ENCODE measurements at regions not wholly inside any gene's neighbourhood (a gene's known extent, or its start where the extent isn't known, plus 50 kb on each side); places are given as distances from the start of the nearest gene placed in this dataset.
"Not testable (repeated sequence)": the region's sequence is repeated elsewhere in the genome, so short reads cannot be mapped to it uniquely, and the experiment has no call there.

- H3K9me3 ChIP-seq (ENCODE audit: control insufficient read depth, low read length); H3K27ac ChIP-seq (ENCODE audit: low read depth, low read length, severe bottlenecking); H3K36me3 ChIP-seq (ENCODE audit: control insufficient read depth, insufficient read depth, low read length); H3K4me1 ChIP-seq (ENCODE audit: control insufficient read depth, insufficient read depth, low read length, poor library complexity, severe bottlenecking): not testable (repeated sequence)
- H3K4me3 ChIP-seq (ENCODE audit: extremely low read depth, insufficient read depth, low read length, poor library complexity, severe bottlenecking) = peak overlapping the region; percentile 11
- WGBS, 2 experiments (ENCODE audit: insufficient coverage in 2 of 2) = no CpG with 5 or more reads among the region's 68 CpGs
Measured at GRCh38 chr5:21341203-21341947, 1353.4 kb upstream of the CDH18 start.

GRCh38 chr5:21340233-21340632, 1352.2 kb upstream of the CDH18 start:
- not testable (repeated sequence) for H3K4me3 ChIP-seq (ENCODE audit: extremely low read depth, insufficient read depth, low read length, poor library complexity, severe bottlenecking); H3K27ac ChIP-seq (ENCODE audit: low read depth, low read length, severe bottlenecking); H3K9me3 ChIP-seq (ENCODE audit: control insufficient read depth, low read length); H3K4me1 ChIP-seq (ENCODE audit: control insufficient read depth, insufficient read depth, low read length, poor library complexity, severe bottlenecking); H3K36me3 ChIP-seq (ENCODE audit: control insufficient read depth, insufficient read depth, low read length)
- 83% methylated on average over 2 of the region's 3 CpGs; no CpG with 5 or more reads in 1 of the 2 experiments for WGBS, 2 experiments (ENCODE audit: insufficient coverage in 2 of 2)

GRCh38 chr5:21336478-21336877, 1348.5 kb upstream of the CDH18 start:
- H3K4me1 ChIP-seq (ENCODE audit: control insufficient read depth, insufficient read depth, low read length, poor library complexity, severe bottlenecking); H3K4me3 ChIP-seq (ENCODE audit: extremely low read depth, insufficient read depth, low read length, poor library complexity, severe bottlenecking); H3K27ac ChIP-seq (ENCODE audit: low read depth, low read length, severe bottlenecking); H3K36me3 ChIP-seq (ENCODE audit: control insufficient read depth, insufficient read depth, low read length); H3K9me3 ChIP-seq (ENCODE audit: control insufficient read depth, low read length): not testable (repeated sequence)
- no CpG with 5 or more reads among the region's 1 CpG for WGBS, 2 experiments (ENCODE audit: insufficient coverage in 2 of 2)

GRCh38 chr5:21315376-21315775, 1327.4 kb upstream of the CDH18 start:
- WGBS, 2 experiments (ENCODE audit: insufficient coverage in 2 of 2) = 67 to 100% methylated on average over 2 of the region's 3 CpGs
- not testable (repeated sequence) for H3K9me3 ChIP-seq (ENCODE audit: control insufficient read depth, low read length); H3K27ac ChIP-seq (ENCODE audit: low read depth, low read length, severe bottlenecking)

GRCh38 chr5:21301205-21301604, 1313.2 kb upstream of the CDH18 start:
- H3K9me3 ChIP-seq (ENCODE audit: control insufficient read depth, low read length); H3K27ac ChIP-seq (ENCODE audit: low read depth, low read length, severe bottlenecking); H3K4me3 ChIP-seq (ENCODE audit: extremely low read depth, insufficient read depth, low read length, poor library complexity, severe bottlenecking); H3K4me1 ChIP-seq (ENCODE audit: control insufficient read depth, insufficient read depth, low read length, poor library complexity, severe bottlenecking); H3K36me3 ChIP-seq (ENCODE audit: control insufficient read depth, insufficient read depth, low read length): not testable (repeated sequence)

More at GRCh38 chr5:21315376-21315775, 1327.4 kb upstream of the CDH18 start:
- H3K4me3 ChIP-seq (ENCODE audit: extremely low read depth, insufficient read depth, low read length, poor library complexity, severe bottlenecking); H3K4me1 ChIP-seq (ENCODE audit: control insufficient read depth, insufficient read depth, low read length, poor library complexity, severe bottlenecking); H3K36me3 ChIP-seq (ENCODE audit: control insufficient read depth, insufficient read depth, low read length): not testable (repeated sequence)

- not testable (repeated sequence) for H3K4me1 ChIP-seq (ENCODE audit: control insufficient read depth, insufficient read depth, low read length, poor library complexity, severe bottlenecking); H3K27ac ChIP-seq (ENCODE audit: low read depth, low read length, severe bottlenecking)
- WGBS, 2 experiments (ENCODE audit: insufficient coverage in 2 of 2) = 100% methylated on average over 1 of the region's 2 CpGs; no CpG with 5 or more reads in 1 of the 2 experiments
Measured at GRCh38 chr5:21274361-21274760, 1286.4 kb upstream of the CDH18 start.

GRCh38 chr5:21263361-21263760, 1275.4 kb upstream of the CDH18 start:
- H3K9me3 ChIP-seq (ENCODE audit: control insufficient read depth, low read length) = no peaks in the 10 kb centered on the region
- no peaks in the 10 kb centered on the region for H3K36me3 ChIP-seq (ENCODE audit: control insufficient read depth, insufficient read depth, low read length)
- no peaks in the 10 kb centered on the region for H3K4me1 ChIP-seq (ENCODE audit: control insufficient read depth, insufficient read depth, low read length, poor library complexity, severe bottlenecking)
- H3K4me3 ChIP-seq (ENCODE audit: extremely low read depth, insufficient read depth, low read length, poor library complexity, severe bottlenecking) = no peak overlapping the region
- WGBS, 2 experiments (ENCODE audit: insufficient coverage in 2 of 2) = no CpG with 5 or more reads among the region's 2 CpGs
- no peak overlapping the region for H3K27ac ChIP-seq (ENCODE audit: low read depth, low read length, severe bottlenecking)

More at GRCh38 chr5:21274361-21274760, 1286.4 kb upstream of the CDH18 start:
- H3K4me3 ChIP-seq (ENCODE audit: extremely low read depth, insufficient read depth, low read length, poor library complexity, severe bottlenecking); H3K9me3 ChIP-seq (ENCODE audit: control insufficient read depth, low read length); H3K36me3 ChIP-seq (ENCODE audit: control insufficient read depth, insufficient read depth, low read length): not testable (repeated sequence)

- Histone ChIP-seq H3K4me1 (ENCODE audit: control insufficient read depth, insufficient read depth, low read length, poor library complexity, severe bottlenecking) (no peaks in the 10 kb centered on the region), H3K4me3 (ENCODE audit: extremely low read depth, insufficient read depth, low read length, poor library complexity, severe bottlenecking) (no peak overlapping the region), H3K9me3 (ENCODE audit: control insufficient read depth, low read length) (no peaks in the 10 kb centered on the region), H3K36me3 (ENCODE audit: control insufficient read depth, insufficient read depth, low read length) (no peaks in the 10 kb centered on the region), H3K27ac (ENCODE audit: low read depth, low read length, severe bottlenecking) (no peak overlapping the region)
- WGBS, 2 experiments (ENCODE audit: insufficient coverage in 2 of 2) = 85 to 92% methylated on average over 2 to 3 of the region's 3 CpGs
Measured at GRCh38 chr5:21254161-21254560, 1266.2 kb upstream of the CDH18 start.

GRCh38 chr5:21244982-21245381, 1257.0 kb upstream of the CDH18 start:
- H3K4me1 ChIP-seq (ENCODE audit: control insufficient read depth, insufficient read depth, low read length, poor library complexity, severe bottlenecking) = no peaks in the 10 kb centered on the region
- 31 to 40% methylated on average over 2 to 3 of the region's 3 CpGs for WGBS, 2 experiments (ENCODE audit: insufficient coverage in 2 of 2)
- no peaks in the 10 kb centered on the region for H3K9me3 ChIP-seq (ENCODE audit: control insufficient read depth, low read length)
- H3K4me3 ChIP-seq (ENCODE audit: extremely low read depth, insufficient read depth, low read length, poor library complexity, severe bottlenecking) = no peak overlapping the region
- H3K36me3 ChIP-seq (ENCODE audit: control insufficient read depth, insufficient read depth, low read length) = no peaks in the 10 kb centered on the region
- H3K27ac ChIP-seq (ENCODE audit: low read depth, low read length, severe bottlenecking) = no peak overlapping the region

GRCh38 chr5:21238786-21239185, 1250.8 kb upstream of the CDH18 start:
- Histone ChIP-seq H3K9me3 (ENCODE audit: control insufficient read depth, low read length) (no peaks in the 10 kb centered on the region), H3K4me1 (ENCODE audit: control insufficient read depth, insufficient read depth, low read length, poor library complexity, severe bottlenecking) (no peaks in the 10 kb centered on the region), H3K36me3 (ENCODE audit: control insufficient read depth, insufficient read depth, low read length) (no peaks in the 10 kb centered on the region), H3K4me3 (ENCODE audit: extremely low read depth, insufficient read depth, low read length, poor library complexity, severe bottlenecking) (no peak overlapping the region), H3K27ac (ENCODE audit: low read depth, low read length, severe bottlenecking) (no peak overlapping the region)
- 100% methylated on average over 1 of the region's 4 CpGs for WGBS, 2 experiments (ENCODE audit: insufficient coverage in 2 of 2)

GRCh38 chr5:21237461-21237860, 1249.5 kb upstream of the CDH18 start:
- peak overlapping the region; percentile 33 for H3K27ac ChIP-seq (ENCODE audit: low read depth, low read length, severe bottlenecking)
- 71 to 100% methylated on average over 1 of the region's 1 CpG for WGBS, 2 experiments (ENCODE audit: insufficient coverage in 2 of 2)

More at GRCh38 chr5:21237461-21237860, 1249.5 kb upstream of the CDH18 start:
- Histone ChIP-seq H3K36me3 (ENCODE audit: control insufficient read depth, insufficient read depth, low read length) (no peaks in the 10 kb centered on the region), H3K4me1 (ENCODE audit: control insufficient read depth, insufficient read depth, low read length, poor library complexity, severe bottlenecking) (no peaks in the 10 kb centered on the region), H3K9me3 (ENCODE audit: control insufficient read depth, low read length) (no peaks in the 10 kb centered on the region), H3K4me3 (ENCODE audit: extremely low read depth, insufficient read depth, low read length, poor library complexity, severe bottlenecking) (no peak overlapping the region)
